HG03565 (cell line): ENCODE measurements at regions not wholly inside any gene's neighbourhood (a gene's known extent, or its start where the extent isn't known, plus 50 kb on each side); places are given as distances from the start of the nearest gene placed in this dataset.
"Not testable (repeated sequence)": the region's sequence is repeated elsewhere in the genome, so short reads cannot be mapped to it uniquely, and the experiment has no call there.

Experiments used
- ATAC-seq: cut with Tn5 transposase; IDR thresholded peaks from one replicate; pipeline ENCODE4 v1.9.1; 2021; ENCODE audit warnings: mild to moderate bottlenecking, moderate library complexity; ENCODE audit not compliant: unreplicated experiment

- ATAC-seq, result no peak
Observed at GRCh38 chr2:7861910-7862702, 819.8 kb upstream of the ID2 start.

- ATAC-seq, result no peak
Observed at GRCh38 chr2:7866104-7866503, 815.8 kb upstream of the ID2 start.

GRCh38 chr2:7866825-7867224 is 815.0 kb upstream of the ID2 start:
- no peak for ATAC-seq

GRCh38 chr2:7867867-7868266 is 814.0 kb upstream of the ID2 start:
- ATAC-seq, result no peak

GRCh38 chr2:7868836-7869235 is 813.0 kb upstream of the ID2 start:
- no peak for ATAC-seq

- ATAC-seq, result not testable (repeated sequence)
Observed at GRCh38 chr2:7876445-7876844, 805.4 kb upstream of the ID2 start.

GRCh38 chr2:7878266-7878665 is 803.6 kb upstream of the ID2 start:
- not testable (repeated sequence) for ATAC-seq

GRCh38 chr2:7878786-7879482 is 802.9 kb upstream of the ID2 start:
- no peak for ATAC-seq

GRCh38 chr2:7879483-7879835 is 802.4 kb upstream of the ID2 start:
- no peak for ATAC-seq

GRCh38 chr2:7880126-7880525 is 801.7 kb upstream of the ID2 start:
- no peak for ATAC-seq

GRCh38 chr2:7880566-7880965 is 801.3 kb upstream of the ID2 start:
- ATAC-seq, result no peak

- ATAC-seq, result no peak
Observed at GRCh38 chr2:7881063-7881462, 800.8 kb upstream of the ID2 start.

GRCh38 chr2:7881466-7881865 is 800.4 kb upstream of the ID2 start:
- no peak for ATAC-seq

GRCh38 chr2:7882296-7882695 is 799.6 kb upstream of the ID2 start:
- ATAC-seq, result no peak

- no peak for ATAC-seq
Observed at GRCh38 chr2:7884338-7884737, 797.5 kb upstream of the ID2 start.

- ATAC-seq, result no peak
Observed at GRCh38 chr2:7886666-7887065, 795.2 kb upstream of the ID2 start.

GRCh38 chr2:7887441-7887840 is 794.4 kb upstream of the ID2 start:
- ATAC-seq, result no peak

GRCh38 chr2:7888876-7889275 is 793.0 kb upstream of the ID2 start:
- ATAC-seq, result no peak

- no peak for ATAC-seq
Observed at GRCh38 chr2:7891312-7891711, 790.5 kb upstream of the ID2 start.

- no peak for ATAC-seq
Observed at GRCh38 chr2:7895289-7895688, 786.6 kb upstream of the ID2 start.

- ATAC-seq, result no peak
Observed at GRCh38 chr2:7896940-7897487, 784.8 kb upstream of the ID2 start.

GRCh38 chr2:7899241-7899640 is 782.6 kb upstream of the ID2 start:
- no peak for ATAC-seq
